GM19455 (cell line): ENCODE measurements at regions not wholly inside any gene's neighbourhood (a gene's known extent, or its start where the extent isn't known, plus 50 kb on each side); places are given as distances from the start of the nearest gene placed in this dataset.

ENCODE experiments used
- ATAC-seq: cut with Tn5 transposase; IDR thresholded peaks from one replicate; pipeline ENCODE4 v1.9.1; 2021; ENCODE audit not compliant: unreplicated experiment

DNA sequence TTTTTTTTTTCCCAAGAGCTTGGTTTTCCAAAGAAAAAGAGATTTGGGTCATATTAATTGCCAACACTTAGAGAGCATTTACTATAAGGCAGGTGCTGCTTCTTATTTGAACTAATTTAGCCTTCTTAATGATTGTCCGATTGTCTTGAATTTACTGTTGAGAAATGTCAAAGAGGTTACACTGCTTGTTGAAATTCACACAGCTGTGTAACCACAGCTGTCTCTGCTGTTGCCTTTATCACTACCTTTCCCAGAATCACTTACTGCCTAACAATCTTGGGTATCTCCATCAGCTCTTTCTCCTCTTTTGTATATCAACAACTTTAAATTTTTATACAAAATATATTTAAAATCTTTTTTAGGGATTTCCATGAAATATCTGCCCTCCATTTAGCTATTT is 115.6 kb downstream of the UCHL5 start:
- ATAC-seq: no peak

- ATAC-seq: no peak
Observed at GRCh38 chr1:192945390-192946130, 113.6 kb downstream of the UCHL5 start.

DNA sequence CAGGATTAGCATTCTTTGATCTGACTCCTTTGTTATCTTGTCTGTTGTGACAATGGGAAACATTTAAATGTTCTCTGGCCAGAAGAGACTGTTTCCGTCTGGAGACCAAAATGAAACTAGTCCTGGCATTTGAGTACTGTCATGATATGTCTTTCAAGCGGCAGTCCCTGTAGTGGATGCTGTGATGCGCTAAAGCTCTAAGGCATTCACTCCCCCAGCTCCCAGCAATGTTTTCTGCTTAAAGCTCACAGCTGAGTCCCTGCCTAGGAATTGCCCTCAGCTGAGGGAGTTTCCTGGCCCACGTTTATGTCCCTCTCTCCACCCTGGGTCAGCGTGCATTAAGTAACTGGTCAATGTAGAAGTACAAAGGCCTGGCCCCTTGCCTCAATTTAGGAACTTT is 109.4 kb downstream of the UCHL5 start:
- no peak for ATAC-seq

DNA sequence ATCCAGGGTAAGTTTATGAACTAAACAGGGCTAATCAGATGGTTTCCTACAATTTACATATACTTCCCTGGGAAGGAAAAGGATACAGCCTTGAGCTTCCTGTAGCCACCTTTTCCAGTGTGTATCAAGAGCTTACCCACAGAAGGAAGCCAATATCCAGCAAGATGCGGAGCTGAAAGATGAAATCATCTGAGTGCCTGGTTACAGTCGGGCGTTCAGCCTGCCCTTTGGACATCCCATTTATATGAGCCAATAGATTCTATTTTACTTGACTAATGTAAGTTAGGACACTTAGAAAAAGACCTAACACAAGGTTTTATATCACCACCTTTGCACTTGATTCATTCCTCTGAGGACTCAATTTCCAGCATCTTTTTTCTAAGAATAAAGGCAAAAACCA is 108.2 kb downstream of the UCHL5 start:
- ATAC-seq: no peak

GRCh38 chr1:192951691-192952460 is 107.3 kb downstream of the UCHL5 start:
- peak; percentile 79 for ATAC-seq

GRCh38 chr1:192952646-192953045 is 106.5 kb downstream of the UCHL5 start:
- no peak for ATAC-seq

DNA sequence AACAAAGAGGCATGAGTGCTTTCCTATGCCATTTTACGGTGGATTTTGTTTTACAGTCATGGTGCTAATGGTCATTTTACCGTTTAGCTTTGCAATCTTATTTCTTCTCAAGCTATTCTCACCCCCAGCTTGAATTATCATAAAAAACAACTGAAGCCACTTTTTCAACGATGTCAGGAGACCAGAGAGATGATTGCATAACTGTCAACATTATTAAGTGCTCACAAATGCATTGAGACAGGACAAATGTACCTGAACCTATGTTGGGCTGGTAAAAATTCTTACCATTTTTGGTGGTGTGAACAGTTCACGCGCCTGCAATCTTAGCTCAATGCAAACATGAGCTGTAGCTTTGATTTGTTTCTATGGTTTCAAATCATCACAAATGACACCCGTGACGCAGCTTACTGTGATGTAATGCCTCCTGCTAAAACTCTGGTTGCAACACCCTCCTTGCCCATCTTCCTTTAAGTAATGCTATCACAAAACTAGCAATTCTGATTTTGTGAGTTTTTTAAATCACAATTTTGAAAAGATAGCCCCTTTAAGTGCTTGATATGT is 104.4 kb downstream of the UCHL5 start:
- ATAC-seq: no peak

DNA sequence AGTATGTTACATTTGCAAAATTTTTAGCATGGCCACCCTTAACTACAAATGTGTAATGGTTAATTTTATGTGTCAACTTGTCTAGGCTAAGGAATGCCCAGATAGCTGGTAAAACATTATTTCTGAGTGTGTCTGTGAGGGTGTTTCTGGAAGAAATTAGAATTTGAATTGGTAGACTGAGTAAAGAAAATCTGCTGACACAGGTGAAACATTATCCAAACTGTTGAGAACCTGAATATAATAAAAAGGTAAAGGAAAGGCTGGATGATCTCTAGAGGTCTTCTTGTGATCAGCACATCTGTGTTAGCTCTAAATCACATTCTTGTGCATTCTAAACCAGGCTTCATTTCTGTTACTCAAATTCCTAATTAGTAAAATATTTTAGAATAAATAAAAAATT is 100.8 kb downstream of the UCHL5 start:
- no peak for ATAC-seq

DNA sequence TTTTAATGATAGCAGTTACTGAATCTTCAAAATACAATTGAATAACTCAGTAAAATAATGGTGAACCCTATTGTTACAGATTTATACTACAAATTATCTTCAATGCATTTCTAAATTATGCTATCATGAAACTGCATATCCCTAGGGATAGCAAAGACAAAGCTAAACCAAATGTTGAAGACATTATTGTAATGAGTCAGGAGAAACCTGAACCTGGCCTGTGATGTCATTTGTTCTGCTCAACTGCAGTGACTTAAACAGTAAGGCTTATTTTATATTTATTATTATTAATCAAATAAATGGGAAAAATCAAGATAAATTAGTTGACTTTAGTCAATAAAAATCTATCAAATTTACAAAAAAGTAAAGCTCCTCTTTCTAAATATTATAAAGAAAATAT is 100.3 kb downstream of the UCHL5 start:
- ATAC-seq: no peak

DNA sequence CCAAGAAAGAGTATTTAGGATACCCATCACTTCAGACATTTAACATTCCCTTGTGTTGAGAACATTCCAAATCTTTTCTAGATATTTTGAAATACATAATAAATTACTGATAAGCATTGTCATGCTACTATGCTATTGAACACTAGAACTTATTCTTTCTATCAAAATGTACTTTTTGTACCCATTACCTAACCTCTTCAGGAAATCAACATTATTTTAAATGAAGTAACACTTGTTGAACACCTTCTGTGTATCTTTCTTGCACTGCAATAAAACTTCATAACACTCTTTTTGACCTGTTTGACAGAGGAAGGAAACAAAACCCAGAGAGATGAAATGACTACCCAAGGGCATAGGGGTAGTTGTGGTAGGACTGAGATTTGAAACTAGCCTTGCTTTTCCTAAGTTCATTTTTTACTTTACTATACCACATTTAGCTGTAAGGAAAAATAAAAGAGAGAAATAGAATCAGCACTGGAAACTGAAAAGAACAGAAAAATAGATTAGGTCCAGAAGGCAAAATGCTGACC is 99.4 kb downstream of the UCHL5 start:
- ATAC-seq: no peak
